22Rv1 (cell line): ENCODE measurements at regions not wholly inside any gene's neighbourhood (a gene's known extent, or its start where the extent isn't known, plus 50 kb on each side); places are given as distances from the start of the nearest gene placed in this dataset.

Experiments
- CTCF ChIP-seq: fragments of 450-650 bp; IDR thresholded peaks from 2 replicates; pipeline ENCODE4 v1.5.1; 2017; ENCODE audit warnings: mild to moderate bottlenecking
- ZFX ChIP-seq: fragments of 450-650 bp; IDR thresholded peaks from 2 replicates; pipeline ENCODE4 v1.6.1; 2017; ENCODE audit warnings: antibody characterized with exemption, borderline replicate concordance

- TF ChIP-seq CTCF (no peak), ZFX (no peak)
These were observed 233.5 kb upstream of the RPL38 start for GRCh38 chr17:73969956-73970355.
